ENCODE measurements at regions not wholly inside any gene's neighbourhood (a gene's known extent, or its start where the extent isn't known, plus 50 kb on each side); places are given as distances from the start of the nearest gene placed in this dataset.

DNA sequence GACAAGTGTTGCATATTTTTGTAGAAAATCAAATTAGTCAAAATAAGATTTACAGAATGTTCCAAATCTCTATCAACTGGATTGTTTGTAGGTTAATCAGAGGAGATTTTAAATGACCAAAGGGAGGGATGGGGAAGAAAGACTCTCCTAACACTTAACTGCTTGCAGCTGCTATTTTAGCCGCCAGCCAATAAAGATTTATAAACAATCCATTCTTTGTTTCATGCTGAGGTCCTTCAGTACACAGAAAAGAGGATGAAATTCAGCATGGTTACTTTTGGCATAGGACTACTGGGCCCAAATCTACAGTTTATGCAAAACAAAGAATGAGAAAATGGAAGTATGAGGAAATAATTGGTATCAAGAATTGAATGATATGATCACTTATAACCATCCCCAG is 86.4 kb upstream of the FN1 start:
- no peak for DNase-seq (ENCODE audit: low spot score)
- in situ Hi-C loops (cut with HindIII; ENCODE audit: low sequenced_read_pairs) = no loop called here

DNA sequence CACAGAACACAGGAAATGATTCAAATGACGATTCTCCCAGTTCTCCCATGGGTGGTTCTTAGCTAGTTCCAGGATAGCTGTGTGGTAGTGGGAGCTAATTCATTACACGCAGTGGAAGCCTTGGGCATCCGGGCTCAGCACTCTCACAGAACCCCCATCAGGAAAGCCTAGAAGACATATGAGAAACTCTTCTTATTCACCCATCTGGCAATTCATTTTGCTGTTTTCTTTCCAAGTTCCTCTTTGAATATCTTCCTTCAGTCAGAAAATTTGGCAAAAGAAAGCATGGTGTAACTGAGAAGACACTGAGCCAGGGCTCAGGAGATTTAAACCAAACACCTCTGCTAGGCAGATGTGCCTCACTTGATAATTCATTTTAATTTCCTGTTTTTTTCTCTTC is 85.2 kb upstream of the FN1 start:
- DNase-seq (ENCODE audit: low spot score) = no peak
- in situ Hi-C loops (cut with HindIII; ENCODE audit: low sequenced_read_pairs) = no loop called here

DNA sequence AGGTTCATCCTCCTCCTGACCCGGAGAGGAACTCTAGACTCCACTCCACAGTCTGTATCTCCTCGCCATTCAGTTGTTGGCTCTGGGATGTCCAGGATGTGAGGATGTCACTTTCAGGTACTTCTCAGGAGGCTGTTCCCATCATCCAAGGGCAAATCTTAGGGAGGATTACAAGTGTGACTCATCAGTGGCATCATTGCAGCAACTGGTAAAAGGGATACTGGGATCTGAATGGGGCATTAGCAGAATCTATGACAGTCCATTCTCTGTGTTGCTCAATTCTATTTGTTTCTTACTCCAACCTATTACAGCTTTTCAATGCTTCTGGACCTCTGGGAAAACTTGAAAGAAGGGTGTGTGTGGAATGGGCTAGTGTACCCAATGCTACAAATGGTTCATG is 81.5 kb upstream of the FN1 start:
- in situ Hi-C loops (cut with HindIII; ENCODE audit: low sequenced_read_pairs) = no loop called here
- no peak for DNase-seq (ENCODE audit: low spot score)

DNA sequence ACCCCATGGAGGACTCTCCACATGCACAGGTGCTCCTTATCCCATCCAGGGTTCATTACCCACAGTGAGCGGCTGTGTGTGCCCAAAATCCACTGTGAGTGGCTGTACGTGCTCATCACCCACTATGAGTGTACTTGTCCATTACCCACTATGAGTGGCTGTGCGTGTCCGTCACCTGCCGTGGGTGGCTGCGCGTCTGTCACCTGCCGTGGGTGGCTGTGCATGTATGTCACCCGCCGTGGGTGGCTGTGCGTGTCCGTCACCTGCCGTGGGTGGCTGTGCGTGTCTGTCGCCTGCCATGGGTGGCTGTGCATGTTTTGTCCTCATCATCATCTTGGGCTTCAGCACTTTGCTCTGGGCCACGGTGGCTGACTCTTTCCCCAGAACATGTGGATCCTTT is 78.6 kb upstream of the FN1 start:
- in situ Hi-C loops (cut with HindIII; ENCODE audit: low sequenced_read_pairs) = no loop called here
- no peak for DNase-seq (ENCODE audit: low spot score)

DNA sequence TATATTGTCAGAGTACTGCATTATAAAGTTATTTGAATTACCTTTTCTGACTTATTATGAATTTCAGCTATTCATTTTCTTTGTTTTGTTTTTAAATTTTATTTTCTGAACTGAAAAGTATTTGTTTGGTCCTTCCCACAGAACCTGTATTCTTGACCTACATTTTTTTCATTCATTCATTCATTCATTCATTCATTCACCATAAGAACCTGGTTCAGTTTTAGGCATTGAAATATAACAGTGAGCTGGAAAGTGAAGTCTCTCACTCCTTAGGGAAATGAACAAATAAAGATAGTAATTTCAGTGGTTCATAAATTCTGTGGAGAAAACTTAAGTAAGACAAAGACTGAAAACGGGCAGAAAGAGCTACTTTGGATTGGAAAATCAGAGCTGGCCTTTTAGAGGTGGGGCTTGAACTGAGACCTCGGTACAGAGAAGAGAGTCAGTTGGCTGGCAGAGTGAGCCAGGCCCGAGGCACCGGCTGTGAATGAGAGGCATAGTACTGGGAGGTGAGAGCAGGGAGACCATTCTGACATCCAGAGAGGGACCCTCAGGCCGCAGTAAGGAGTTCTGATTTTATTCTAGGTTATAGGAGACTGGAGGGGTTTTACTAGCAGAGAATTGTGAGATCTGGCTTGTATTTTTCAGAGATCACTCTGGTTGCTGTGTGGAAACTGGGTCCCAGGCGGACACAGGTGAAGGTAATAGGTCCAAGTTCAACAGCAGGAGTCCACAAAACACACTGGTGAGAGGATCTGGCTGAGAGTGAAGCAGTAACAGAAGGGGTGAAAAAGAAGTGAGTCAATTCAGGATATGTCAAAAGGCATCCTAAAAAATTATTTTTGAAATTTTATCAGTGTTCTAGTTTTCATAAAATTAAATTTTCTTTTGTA is 75.8 kb upstream of the FN1 start:
- in situ Hi-C loops (cut with HindIII; ENCODE audit: low sequenced_read_pairs) = no loop called here
- no peak for DNase-seq (ENCODE audit: low spot score)

DNA sequence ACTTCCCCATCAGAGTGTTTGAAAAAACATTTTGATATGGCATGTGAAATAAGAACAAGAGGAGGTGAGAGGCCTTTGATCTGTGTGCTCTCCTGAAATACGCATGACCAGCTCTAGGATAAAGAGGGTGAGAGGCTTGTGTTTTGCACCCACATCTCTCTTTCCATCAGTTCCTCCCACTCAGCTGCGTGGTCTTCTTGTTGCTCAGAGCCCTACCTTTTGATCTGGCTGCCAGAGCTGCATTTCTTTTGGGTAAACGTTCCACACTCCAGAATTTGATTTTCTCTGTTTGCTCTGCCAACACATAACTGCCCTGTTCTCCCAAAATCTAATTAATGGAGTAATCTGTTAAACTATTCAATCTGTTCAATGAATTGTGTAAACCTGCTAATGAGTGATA is 72.0 kb upstream of the FN1 start:
- DNase-seq (ENCODE audit: low spot score) = no peak
- in situ Hi-C loops (cut with HindIII; ENCODE audit: low sequenced_read_pairs) = no loop called here

DNA sequence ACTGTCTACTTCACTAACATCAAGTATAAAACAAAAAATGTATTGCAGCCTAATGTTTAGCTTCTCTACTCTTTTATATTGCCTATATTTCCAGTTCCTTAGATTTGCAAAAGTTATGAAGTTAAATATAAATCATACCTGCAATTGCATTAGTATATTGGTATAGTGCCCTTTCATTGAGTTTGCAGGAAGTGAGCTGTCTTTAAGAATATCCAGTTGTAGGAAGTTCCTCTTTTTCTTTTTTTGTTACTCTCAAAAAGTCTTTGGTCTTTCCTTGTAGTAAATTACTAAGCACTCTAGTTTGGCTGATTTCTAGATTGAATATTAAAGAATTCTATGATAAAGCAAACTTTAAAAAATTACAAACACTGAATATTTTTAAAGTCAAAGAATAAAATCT is 71.3 kb upstream of the FN1 start:
- in situ Hi-C loops (cut with HindIII; ENCODE audit: low sequenced_read_pairs) = no loop called here
- no peak for DNase-seq (ENCODE audit: low spot score)

DNA sequence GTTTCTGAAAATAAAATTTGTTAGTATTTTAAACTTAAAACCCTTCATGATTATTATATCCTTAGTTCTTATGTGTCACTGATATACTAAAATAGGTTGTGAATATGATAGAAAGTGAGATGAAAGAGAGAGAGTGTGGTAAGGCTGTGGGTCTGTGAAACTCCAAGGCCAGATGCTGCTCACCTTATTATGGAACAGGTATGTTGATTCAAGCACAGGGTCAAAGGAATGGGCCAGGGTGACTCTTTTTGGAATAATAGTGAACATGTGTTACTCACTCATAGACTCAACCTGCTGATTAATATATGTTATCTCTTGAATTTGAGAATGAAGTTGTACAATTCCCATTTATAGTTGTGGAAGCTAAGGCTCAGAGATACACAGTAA is 70.7 kb upstream of the FN1 start:
- in situ Hi-C loops (cut with HindIII; ENCODE audit: low sequenced_read_pairs) = no loop called here
- no peak for DNase-seq (ENCODE audit: low spot score)

DNA sequence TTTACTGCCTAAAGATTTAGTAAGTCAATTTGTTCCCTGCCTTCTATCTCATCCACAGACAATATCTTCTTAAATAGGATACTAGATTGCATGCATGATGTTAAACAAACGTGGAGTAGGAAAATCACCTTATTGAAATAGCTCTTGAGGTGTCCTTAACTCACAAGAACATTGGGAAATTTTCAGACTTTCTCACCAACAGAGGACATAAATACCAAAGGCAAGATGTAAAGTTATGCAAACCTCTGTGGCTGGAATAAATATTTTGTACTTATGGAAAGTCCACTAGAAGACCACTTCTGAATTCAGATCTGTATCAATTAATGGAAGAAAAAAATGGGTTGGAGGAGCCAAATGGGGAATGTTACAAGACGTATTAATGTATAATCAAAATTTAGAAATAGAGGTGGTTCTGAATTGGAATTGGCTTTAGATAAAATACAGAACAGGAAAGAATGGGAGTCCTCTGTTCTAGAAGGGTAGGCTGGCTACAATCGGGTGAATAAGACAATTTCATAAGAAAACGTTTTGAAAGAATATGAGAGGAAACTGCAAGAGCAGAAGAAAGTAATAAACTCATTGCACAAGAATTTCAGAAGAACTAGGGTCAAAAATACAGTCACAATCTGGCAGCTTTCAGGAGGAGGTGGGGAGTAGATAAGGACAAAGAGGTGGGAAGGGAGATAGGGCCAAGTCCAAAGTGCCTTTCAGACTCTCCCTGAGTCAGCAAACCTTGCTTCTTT is 69.3 kb upstream of the FN1 start:
- DNase-seq (ENCODE audit: low spot score) = no peak
- in situ Hi-C loops (cut with HindIII; ENCODE audit: low sequenced_read_pairs) = no loop called here

DNA sequence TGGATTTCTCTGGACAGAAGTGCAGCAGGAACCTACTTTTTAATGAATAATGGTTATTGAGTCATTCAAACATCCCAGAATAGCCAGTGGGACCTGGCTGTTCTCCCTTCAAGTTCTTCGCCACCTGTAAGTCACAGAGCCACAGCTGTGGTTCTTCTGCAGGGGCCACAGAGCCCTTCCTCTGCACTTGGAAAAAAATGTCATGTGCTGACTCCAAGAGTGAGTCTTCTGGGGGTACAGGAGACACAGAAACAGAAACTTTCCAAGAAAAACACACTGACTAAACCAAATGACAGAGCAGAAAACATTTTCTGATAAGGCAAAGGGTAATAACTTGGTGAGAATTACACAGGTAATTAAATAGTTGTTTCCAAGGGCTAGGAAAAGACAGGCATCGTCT is 68.7 kb upstream of the FN1 start:
- in situ Hi-C loops (cut with HindIII; ENCODE audit: low sequenced_read_pairs) = no loop called here
- no peak for DNase-seq (ENCODE audit: low spot score)

DNA sequence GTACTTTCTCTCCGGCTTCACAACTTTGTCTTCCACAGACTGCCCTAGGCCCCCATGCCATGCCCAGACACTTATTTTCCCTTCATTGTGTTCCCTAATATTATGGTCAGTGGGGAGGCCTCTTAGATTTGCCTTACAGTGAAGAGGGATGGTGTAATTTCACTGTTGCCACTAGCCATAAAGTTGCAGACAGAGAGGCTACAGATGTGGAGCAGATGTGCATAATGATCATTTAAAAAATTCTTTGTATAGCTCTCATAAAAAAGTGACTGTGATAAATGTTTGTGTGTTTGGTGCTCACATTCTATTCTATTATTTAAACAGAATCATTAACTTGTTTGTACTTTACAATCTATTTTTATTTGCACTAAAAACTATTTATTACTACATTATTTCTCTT is 67.5 kb upstream of the FN1 start:
- in situ Hi-C loops (cut with HindIII; ENCODE audit: low sequenced_read_pairs) = no loop called here
- no peak for DNase-seq (ENCODE audit: low spot score)

DNA sequence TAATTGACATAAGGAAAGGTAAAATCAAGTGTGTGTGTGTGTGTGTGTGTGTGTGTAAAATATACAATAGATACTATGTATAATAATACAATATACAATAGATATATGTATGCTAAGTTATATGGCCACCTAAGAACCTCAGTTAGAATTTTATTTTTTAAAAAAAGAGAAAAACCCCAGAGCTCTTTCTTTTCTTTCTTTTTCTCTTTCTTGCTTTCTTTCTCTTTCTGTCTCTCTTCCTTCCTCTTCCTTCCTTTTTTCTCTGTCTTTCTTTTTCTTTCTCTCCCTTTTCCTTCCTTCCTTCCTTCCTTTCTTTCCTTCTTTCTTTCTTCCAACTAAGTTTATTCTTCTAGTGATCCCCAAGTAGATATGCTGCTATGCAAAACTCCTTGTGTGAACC is 64.6 kb upstream of the FN1 start:
- in situ Hi-C loops (cut with HindIII; ENCODE audit: low sequenced_read_pairs) = no loop called here
- DNase-seq (ENCODE audit: low spot score) = no peak

DNA sequence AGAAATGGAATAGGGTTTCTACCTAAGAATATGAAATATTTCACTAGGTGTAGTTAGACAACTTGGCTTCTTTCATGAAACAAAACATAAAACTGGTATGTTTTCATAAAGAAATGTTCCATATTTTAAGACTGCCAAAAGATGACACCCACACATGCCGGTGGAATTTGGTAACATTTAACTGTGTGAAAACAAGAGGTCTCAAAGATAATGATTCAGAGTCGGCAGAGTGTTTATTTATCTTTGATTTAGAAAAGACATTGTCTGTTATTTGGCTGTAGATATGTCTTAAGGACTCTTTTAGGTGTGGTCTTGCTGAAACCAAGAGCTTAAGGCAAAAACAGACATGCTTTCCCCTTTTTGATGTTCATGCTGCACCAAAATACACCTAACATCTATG is 63.5 kb upstream of the FN1 start:
- DNase-seq (ENCODE audit: low spot score) = no peak
- in situ Hi-C loops (cut with HindIII; ENCODE audit: low sequenced_read_pairs) = no loop called here

DNA sequence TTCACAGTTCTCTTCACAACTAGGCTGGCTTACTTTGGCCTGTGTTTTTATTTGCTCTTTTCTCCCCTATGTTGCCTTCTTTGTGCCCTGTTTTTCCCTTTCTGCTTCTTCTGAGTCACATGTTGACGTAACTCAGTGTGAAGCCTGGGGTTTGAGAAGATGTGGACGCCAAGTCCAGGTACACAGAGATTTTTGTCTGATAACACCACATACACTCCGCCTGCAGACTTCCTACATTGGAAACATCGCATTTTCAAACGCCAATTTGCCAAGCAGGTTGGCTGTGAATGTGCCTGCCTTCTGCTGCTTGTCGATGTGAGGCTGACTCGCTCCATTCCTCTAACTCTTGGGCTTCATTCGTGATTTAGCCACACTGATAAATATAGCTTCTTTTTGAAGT is 62.6 kb upstream of the FN1 start:
- in situ Hi-C loops (cut with HindIII; ENCODE audit: low sequenced_read_pairs) = no loop called here
- no peak for DNase-seq (ENCODE audit: low spot score)

DNA sequence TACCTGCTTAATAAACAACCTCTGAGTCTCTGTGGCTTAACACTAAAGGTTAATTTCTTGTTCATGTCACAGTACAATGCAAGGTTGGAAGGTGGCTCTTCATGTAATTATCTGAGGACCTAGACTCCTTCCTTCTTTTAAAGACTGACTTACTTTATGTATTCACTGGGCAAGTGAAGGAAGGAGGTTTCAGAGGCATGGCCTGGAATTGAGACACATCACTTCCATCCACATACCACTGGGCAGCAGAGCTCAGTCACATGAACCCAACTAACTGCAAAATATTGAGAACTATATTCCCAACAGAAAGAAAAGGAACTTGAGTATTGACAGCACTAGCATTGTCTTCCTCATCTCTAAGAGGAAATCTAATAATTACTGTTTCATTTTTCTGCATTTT is 57.5 kb upstream of the FN1 start:
- in situ Hi-C loops (cut with HindIII; ENCODE audit: low sequenced_read_pairs) = no loop called here
- DNase-seq (ENCODE audit: low spot score) = no peak

DNA sequence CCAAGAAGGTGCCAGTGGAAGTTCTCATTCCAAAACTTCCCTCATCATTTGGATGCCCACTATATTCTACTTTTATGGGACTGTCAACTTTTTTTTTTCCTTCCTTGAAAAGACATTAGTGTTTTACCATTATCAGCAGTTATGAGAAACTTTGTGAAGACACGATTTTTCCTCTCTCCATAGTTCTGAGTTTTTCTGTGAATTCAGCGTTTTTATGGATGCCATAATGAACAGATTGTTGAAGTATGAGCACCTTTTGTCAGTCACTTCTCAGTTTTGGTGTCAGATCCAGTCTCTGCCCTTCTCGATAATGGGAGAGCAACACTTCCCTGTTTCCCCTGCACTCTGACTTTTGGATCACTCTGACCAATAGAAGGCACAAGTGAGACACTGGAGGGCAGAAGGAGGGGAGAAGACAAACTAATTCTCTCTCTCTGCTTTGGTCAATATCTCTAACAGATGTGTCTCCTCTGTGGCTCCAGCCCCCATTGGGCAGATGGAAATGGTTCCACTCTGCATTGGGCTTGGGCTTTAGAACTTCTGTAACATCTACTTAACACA is 53.5 kb upstream of the FN1 start:
- no peak for DNase-seq (ENCODE audit: low spot score)
- in situ Hi-C loops (cut with HindIII; ENCODE audit: low sequenced_read_pairs) = no loop called here

DNA sequence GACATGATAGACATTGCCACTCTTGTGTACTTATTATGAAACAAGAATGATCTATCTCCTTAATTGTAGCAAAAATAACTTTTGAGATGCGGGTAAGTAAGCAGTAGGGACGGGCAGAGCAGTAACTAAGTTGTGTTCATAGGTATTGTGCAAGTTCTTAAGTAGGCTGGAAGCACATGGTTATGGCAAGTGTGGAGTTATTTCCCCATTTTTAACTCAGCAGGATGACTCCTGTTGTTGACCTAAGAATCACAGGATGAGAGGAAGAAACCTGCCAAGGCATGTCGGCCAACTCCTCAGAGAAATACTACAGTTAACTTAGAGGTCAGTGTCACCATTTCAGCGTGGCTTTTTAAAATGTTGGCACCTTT is 51.1 kb upstream of the FN1 start:
- in situ Hi-C loops (cut with HindIII; ENCODE audit: low sequenced_read_pairs) = no loop called here
- no peak for DNase-seq (ENCODE audit: low spot score)

DNA sequence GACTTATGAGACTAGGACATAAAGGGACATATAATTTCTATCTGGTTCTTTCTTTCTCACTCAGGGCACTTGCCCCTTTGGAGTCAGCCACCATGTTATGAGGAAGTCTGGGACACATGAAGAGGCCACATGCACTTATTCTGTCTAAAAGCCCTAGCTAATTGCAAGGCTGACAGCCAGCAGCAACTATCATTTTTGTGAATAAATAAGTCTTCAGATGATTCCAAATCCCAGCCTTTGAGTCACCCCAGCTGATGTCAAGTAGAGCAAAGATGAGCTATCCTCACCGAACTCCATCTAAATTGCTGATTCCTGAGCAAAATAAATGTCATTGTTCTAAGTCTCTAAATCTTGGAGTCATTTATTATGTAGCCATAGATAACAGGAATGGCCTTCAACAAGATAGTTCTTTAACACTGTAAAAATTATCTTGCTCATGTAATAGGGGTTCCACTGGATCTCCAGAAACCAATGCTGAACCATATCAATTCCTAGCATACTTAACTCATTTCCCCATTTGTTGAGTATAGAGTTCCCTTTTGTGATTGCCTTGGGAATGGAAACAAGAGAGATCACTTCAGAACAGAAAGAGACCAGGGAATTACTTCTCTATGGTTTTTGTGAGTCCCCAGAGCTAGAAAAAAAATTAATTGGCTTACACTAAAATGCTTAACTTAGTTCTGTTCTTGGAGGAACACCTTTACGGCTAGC is 50.6 kb upstream of the FN1 start:
- in situ Hi-C loops (cut with HindIII; ENCODE audit: low sequenced_read_pairs) = no loop called here
- DNase-seq (ENCODE audit: low spot score) = no peak

All from G401 (cell line).